Non-pigmented ciliary epithelial cell (primary cell): ENCODE measurements at regions not wholly inside any gene's neighbourhood (a gene's known extent, or its start where the extent isn't known, plus 50 kb on each side); places are given as distances from the start of the nearest gene placed in this dataset.

ENCODE experiments used
- DNase-seq: peaks from one replicate; pipeline ENCODE4 v3.0.0-alpha.2; 2010; ENCODE audit warnings: low read depth

- DNase-seq, result no peak
Observed at GRCh38 chr3:124496061-124496460, 234.2 kb upstream of the UMPS start.

GRCh38 chr3:124497487-124497886 is 232.8 kb upstream of the UMPS start:
- no peak for DNase-seq

GRCh38 chr3:124498891-124499290 is 231.4 kb upstream of the UMPS start:
- no peak for DNase-seq

GRCh38 chr3:124504332-124505059 is 225.8 kb upstream of the UMPS start:
- DNase-seq, result no peak

- DNase-seq, result no peak
Observed at GRCh38 chr3:124509884-124510283, 220.4 kb upstream of the UMPS start.

GRCh38 chr3:124510290-124510689 is 220.0 kb upstream of the UMPS start:
- DNase-seq, result no peak

GRCh38 chr3:124512881-124513609 is 217.2 kb upstream of the UMPS start:
- no peak for DNase-seq

- no peak for DNase-seq
Observed at GRCh38 chr3:124513610-124513997, 216.6 kb upstream of the UMPS start.

- no peak for DNase-seq
Observed at GRCh38 chr3:124514683-124515082, 215.6 kb upstream of the UMPS start.

GRCh38 chr3:124516333-124516732 is 213.9 kb upstream of the UMPS start:
- DNase-seq, result no peak

- DNase-seq, result no peak
Observed at GRCh38 chr3:124517306-124517705, 212.9 kb upstream of the UMPS start.

GRCh38 chr3:124518350-124518749 is 211.9 kb upstream of the UMPS start:
- no peak for DNase-seq

- no peak for DNase-seq
Observed at GRCh38 chr3:124519591-124520194, 210.6 kb upstream of the UMPS start.

GRCh38 chr3:124520970-124521369 is 209.3 kb upstream of the UMPS start:
- no peak for DNase-seq

GRCh38 chr3:124522082-124522625 is 208.1 kb upstream of the UMPS start:
- DNase-seq, result no peak

- no peak for DNase-seq
Observed at GRCh38 chr3:124526601-124527000, 203.7 kb upstream of the UMPS start.

GRCh38 chr3:124529826-124530571 is 200.3 kb upstream of the UMPS start:
- DNase-seq, result no peak

- DNase-seq, result no peak
Observed at GRCh38 chr3:124530916-124531315, 199.3 kb upstream of the UMPS start.

GRCh38 chr3:124532071-124532470 is 198.2 kb upstream of the UMPS start:
- peak; percentile 3 for DNase-seq

GRCh38 chr3:124535306-124535705 is 194.9 kb upstream of the UMPS start:
- DNase-seq, result no peak

- no peak for DNase-seq
Observed at GRCh38 chr3:124540550-124541211, 189.6 kb upstream of the UMPS start.
